RWPE1 (cell line): ENCODE measurements at regions not wholly inside any gene's neighbourhood (a gene's known extent, or its start where the extent isn't known, plus 50 kb on each side); places are given as distances from the start of the nearest gene placed in this dataset.

Source experiments
- CTCF ChIA-PET: fragments of 350-600 bp; sonication (Branson Sonifier 250); formaldehyde crosslinking; extraction: SDS; loops from one replicate; lab custom pipeline; 2021; lab: Yijun Ruan, JAX
- POLR2A ChIA-PET: fragments of 400-600 bp; formaldehyde crosslinking; extraction: SDS; loops from one replicate; lab custom pipeline; 2020; ENCODE audit warnings: antibody characterized with exemption; ENCODE audit not compliant: low non-redundant PET; lab: Yijun Ruan, JAX
- DNase-seq: peaks from one replicate; pipeline ENCODE4 v3.0.0; 2012; ENCODE audit warnings: low spot score
- H3K27ac ChIP-seq: fragments of 450-650 bp; 2 replicates; pipeline ENCODE4 v1.5.1; 2017
- TF ChIP-seq, protein P1 (sequence below): fragments of 450-650 bp; conservative IDR thresholded peaks from 2 replicates; pipeline ENCODE4 v1.5.1; 2017; ENCODE audit warnings: low read depth, mild to moderate bottlenecking

DNA sequence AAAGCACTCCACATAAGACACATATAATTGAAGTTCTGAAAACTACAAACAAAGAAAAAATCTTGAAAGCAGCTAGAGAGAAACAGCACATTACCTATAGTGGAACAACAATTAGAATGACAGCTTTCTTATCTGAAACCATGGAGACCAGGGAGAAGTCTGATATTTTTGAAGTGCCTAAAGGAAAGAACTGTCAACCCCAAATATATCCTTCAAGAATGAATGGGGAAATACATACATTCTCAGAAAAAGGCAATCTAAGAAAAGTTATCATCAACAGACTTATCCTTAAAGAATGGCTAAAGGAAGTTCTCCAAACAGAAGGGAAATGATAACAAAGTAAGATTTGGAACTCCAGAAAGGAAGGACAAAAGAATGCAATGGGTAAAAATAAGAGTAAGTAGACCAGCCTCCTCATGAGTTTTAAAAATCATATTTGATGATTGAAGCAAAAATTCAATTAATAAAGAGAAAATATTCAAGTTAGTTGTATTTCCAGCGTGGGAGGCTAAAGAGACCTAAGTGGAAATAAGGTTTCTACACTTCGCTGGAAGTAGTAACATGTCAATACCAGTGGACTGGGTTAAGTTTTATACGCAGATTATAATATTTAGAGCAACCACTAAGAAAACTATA is 170.8 kb upstream of the SAMSN1 start:
- no peak for DNase-seq
- TF ChIP-seq, protein P1, sequence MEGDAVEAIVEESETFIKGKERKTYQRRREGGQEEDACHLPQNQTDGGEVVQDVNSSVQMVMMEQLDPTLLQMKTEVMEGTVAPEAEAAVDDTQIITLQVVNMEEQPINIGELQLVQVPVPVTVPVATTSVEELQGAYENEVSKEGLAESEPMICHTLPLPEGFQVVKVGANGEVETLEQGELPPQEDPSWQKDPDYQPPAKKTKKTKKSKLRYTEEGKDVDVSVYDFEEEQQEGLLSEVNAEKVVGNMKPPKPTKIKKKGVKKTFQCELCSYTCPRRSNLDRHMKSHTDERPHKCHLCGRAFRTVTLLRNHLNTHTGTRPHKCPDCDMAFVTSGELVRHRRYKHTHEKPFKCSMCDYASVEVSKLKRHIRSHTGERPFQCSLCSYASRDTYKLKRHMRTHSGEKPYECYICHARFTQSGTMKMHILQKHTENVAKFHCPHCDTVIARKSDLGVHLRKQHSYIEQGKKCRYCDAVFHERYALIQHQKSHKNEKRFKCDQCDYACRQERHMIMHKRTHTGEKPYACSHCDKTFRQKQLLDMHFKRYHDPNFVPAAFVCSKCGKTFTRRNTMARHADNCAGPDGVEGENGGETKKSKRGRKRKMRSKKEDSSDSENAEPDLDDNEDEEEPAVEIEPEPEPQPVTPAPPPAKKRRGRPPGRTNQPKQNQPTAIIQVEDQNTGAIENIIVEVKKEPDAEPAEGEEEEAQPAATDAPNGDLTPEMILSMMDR = no peak
- ChIA-PET CTCF (interaction anchor here (1.9 kb wide), 1 partner anchor 21 kb away, joined by 9 read pairs; no protein-coding TSS in a partner anchor), POLR2A (no interaction called here)
- H3K27ac ChIP-seq = no peak overlapping the region

GRCh38 chr21:14713109-14713508 is 167.0 kb upstream of the SAMSN1 start:
- ChIA-PET POLR2A (no interaction called here), CTCF (no interaction called here)
- H3K27ac ChIP-seq = no peak overlapping the region
- TF ChIP-seq, protein P1 = no peak
- DNase-seq = no peak

- POLR2A ChIA-PET = no interaction called here
- DNase-seq = no peak
- TF ChIP-seq, protein P1 = no peak
- CTCF ChIA-PET = no interaction called here
- H3K27ac ChIP-seq = no peak overlapping the region
Measured at GRCh38 chr21:14712121-14712715, 166.1 kb upstream of the SAMSN1 start.

GRCh38 chr21:14711287-14711686 is 165.2 kb upstream of the SAMSN1 start:
- CTCF ChIA-PET = no interaction called here
- POLR2A ChIA-PET = no interaction called here
- no peak for DNase-seq
- H3K27ac ChIP-seq = no peak overlapping the region
- TF ChIP-seq, protein P1 = no peak

- POLR2A ChIA-PET = no interaction called here
- CTCF ChIA-PET = interaction anchor here (0.6 kb wide), 1 partner anchor 22 kb away, joined by 3 read pairs; no protein-coding TSS in a partner anchor
- no peak overlapping the region for H3K27ac ChIP-seq
- no peak for DNase-seq
- TF ChIP-seq, protein P1 = no peak
Measured at GRCh38 chr21:14707511-14708020, 161.5 kb upstream of the SAMSN1 start.

DNA sequence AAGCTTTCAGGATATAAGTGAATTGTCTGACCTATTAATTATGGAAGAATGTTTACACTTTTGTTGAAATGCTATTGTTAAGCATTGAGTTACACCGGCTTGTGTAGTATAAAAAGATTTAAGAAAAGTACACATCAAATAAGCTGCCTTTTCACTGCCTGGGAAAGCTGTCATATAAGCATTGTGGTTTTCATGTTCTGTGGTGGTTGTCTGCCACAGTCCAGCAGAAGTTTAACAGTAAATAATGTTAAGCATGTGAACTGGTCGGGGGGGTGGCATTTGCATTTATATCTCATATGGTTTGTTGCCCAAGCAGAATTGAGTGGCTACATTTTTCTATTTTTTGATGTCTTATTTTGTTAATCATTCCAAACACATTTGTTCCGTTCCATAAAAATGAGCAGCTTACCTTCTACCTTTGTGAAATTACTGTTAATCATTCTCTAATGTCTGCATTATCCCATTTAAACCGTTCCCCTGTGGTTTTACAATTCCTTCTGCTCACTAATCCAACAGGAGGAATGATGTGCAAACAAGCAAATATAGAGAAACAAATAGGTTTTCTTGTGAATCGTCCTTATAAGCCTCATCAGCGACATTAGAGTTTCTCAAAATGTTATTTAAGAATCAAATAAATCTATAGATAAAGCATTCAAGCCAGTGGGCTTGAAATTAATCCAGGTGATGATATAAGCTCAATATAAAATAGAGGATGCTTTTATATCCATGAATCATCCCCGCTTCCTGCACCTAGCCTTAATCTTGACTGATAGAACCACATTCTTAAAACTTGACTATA is 160.8 kb upstream of the SAMSN1 start:
- DNase-seq = no peak
- POLR2A ChIA-PET = no interaction called here
- TF ChIP-seq, protein P1 = no peak
- H3K27ac ChIP-seq = no peak overlapping the region
- CTCF ChIA-PET = interaction anchor here (0.6 to 0.7 kb wide), 2 partner anchors 23 to 203 kb away, joined by 3 read pairs; no protein-coding TSS in a partner anchor
